HG02798 (cell line): ENCODE measurements at regions not wholly inside any gene's neighbourhood (a gene's known extent, or its start where the extent isn't known, plus 50 kb on each side); places are given as distances from the start of the nearest gene placed in this dataset.
"Not testable (repeated sequence)": the region's sequence is repeated elsewhere in the genome, so short reads cannot be mapped to it uniquely, and the experiment has no call there.

Experiments
- ATAC-seq: cut with Tn5 transposase; IDR thresholded peaks from one replicate; pipeline ENCODE4 v1.9.1; 2021; ENCODE audit warnings: mild to moderate bottlenecking; ENCODE audit not compliant: unreplicated experiment, poor library complexity

DNA sequence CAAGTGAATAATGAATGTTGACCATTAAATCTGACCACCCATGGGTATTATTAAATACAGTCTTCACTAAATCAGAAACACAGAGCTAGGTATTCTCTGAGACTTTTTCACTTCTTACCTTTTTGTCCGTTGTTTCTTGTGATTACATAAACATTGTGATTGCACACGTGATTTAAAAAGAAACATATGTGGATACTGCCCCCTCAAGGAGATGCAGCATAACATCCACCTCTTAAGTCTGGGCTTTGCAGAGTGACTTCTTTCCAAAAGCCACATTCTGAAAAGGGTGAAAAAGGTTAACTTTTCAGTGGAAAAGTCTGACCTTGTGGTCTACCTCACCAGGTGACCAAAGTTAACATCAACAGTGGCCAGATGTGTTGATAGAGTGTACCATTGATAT lies 185.5 kb upstream of the FAR2 start:
- ATAC-seq, result no peak

DNA sequence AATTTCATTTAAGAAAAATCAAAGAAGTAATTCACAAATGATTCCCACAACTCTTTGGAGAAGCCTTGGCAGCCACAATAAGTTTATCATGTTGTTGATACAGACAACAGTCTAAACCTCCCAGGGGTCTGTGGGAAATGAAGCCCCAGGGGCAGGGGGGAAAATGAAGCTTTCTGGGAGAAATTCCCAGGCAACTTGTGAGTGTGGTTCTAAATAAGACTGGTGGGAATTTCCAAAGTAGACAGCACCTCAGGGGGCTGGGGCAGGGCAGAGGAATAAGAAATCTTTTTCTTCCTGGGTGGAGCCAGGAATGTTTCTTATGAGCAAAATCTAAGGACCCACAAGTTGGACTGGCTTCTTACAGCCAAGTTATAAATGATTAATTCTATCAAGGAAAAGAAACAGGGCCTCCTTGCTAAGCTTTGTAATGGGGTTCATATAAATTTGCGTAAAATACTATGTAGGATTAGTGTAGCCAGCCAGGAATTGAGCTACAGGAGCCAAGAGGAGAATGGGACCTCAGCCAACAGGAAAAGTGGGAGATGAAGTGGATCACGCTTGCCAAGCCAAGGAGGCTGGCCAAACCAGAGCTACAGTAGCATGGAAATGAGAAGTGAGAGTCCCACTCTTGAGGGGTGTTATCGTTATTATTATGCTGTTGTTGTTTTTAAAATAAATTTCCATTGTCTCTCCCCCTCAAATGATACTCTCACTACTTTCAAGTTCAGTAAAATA lies 182.9 kb upstream of the FAR2 start:
- no peak for ATAC-seq

DNA sequence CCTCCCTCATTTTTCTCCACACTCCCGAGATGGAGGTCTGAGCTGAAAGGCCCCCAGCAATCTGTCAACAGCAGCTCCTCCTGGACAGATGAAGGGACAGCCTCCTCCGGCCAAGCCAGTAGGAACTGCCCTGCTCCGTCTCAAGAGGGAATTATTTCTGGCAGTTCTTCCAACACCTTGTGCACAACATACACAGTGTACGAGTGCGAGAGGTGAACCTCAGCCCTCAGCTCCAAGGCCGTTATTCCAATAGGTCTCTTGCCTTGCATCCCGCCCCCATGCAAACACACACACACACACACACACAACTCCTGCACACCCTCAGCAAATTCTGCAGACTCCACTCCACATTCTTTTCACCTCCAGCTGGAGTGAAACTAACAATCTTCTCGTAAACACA lies 181.7 kb upstream of the FAR2 start:
- ATAC-seq, result no peak

DNA sequence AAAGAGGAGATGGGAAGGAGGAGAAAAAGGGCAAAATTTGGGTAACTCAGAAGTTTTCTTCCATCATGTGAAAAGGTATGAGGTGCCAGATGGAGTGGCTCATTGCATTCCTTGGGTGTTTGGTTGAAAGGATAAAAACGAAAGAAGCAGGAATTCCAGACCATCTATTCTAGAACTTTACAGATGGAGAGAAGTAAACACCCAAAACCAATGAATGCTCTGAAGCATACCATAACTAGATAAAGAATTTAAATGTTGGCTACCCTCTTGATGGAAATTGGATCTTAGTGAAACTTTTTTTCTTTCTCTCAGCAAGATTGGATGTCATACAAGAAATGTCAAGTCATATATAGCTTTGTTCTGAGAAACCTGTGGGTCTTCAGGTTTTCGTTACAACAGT lies 175.6 kb upstream of the FAR2 start:
- ATAC-seq, result no peak

DNA sequence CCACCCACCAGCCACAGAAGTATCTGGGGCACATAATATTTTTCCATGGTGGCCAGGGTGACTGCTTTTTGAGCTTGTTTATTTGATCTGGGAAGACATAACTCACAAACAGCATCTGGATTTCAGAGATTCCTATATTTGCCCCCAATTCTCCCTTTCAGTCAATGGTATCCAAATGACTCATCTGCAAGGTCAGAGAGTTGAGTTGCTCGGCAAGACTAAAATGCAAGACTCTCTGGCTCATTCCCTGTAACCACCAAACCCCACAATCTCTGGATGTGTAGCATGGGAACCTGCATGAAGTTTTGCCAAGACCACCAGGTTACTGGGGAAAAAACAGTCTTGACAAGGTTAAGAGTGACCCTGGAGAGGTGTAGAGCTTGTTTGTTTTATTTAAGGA lies 174.9 kb upstream of the FAR2 start:
- ATAC-seq, result no peak

DNA sequence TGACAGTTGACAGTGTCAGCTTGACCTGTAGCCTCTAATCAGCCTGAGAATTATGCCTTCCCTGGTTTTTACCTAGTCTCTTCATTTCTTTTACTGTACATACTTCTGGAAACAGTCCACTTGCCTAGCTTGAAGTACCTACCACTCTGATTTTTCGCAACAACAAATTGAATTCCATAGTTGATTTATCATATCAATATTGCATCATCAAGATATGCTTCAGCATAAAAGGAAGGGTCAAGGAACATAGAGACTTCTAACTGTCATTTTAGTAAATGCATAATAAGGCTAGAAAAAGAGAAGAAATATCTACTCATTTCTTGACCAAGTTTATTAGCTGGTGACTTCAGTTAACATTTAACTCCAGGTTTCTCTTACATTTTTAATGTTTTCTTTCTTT lies 174.2 kb upstream of the FAR2 start:
- ATAC-seq, result no peak

DNA sequence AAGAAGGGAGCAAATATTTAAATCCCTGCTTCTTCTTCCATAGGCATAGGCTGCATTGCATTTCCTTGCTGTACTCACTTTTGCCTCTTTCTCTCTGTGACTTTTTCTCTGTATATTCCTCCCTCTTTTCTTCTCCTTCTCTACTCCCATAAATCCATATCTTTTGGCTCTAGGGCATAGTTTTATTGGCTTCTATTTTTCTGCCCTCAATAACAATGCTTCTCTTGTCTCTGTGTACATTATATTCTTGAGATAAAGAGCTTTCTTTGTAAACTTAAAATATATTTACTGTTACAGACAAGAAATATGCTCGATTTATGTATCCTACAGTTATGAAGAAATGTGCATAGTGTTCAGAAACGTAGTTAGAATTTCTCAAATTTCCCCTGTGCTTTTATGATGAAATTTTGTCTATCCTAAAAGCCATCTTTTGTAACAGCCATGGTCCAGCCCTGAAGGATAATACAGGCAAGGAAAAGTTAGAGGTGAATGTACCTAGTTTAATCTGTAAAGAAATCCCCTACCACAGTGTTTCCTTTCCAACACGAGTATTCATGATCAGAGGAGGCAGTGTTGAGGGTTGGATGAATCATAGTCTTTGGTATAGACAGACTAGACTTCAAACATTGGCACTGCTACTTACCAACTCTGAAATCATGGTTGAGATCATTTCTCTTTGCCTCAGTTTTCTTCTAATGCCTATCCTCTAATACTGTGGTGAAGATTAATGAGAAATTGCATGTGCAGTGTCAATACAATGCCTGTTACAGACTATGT lies 173.3 kb upstream of the FAR2 start:
- ATAC-seq, result no peak

DNA sequence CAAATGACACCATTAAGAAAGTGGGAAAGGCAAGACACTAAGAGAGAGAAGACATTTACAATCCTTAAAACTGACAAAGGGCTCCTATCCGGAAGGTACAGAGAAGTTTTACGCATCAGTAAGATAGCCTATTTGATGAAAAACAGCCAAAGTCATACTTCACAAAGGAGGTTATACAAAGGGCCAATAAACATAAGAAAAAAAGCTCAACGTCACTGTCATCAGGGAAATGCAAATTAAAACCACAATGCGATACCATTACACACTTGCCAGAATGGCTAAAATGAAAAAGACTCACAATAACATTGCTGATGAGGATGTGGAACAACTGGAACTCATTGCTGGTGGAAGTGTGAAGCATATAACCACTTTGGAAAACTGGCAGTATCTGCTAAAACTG lies 168.6 kb upstream of the FAR2 start:
- ATAC-seq, result no peak

DNA sequence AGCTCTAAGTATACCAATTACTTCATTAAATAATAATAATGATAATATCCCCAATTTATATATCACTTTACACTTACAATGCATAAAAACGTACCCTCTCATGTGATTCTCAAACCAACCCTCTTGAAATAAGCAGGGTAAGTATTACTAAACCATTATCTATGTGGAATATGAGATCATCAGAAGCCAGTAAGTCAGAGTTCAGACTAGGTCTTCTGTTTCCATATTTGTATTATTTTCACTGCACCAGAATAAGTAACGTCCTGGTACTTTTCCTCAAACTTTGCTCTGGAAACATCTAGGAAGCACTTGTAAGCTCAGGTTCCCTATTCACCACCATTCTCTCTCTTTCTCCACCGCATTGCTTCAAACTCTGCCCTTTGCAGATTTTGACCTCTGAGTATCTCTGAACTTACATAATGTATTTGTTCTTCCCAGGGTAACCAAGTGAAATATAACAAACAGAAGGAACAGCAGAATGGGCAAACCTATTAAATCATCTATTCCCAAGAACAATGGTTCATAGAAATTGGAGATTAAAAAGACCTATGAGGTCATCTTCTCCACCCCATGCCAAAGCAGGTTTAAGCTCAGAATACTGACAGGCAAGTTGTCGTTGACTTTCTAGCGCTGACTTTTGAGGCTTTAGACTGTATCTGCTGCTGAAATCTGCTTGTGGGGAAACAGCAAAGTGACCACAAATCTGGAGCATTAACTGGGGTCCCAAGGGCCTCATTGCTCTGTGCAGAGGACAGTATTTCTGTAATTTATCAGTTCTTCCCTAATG lies 161.3 kb upstream of the FAR2 start:
- no peak for ATAC-seq

DNA sequence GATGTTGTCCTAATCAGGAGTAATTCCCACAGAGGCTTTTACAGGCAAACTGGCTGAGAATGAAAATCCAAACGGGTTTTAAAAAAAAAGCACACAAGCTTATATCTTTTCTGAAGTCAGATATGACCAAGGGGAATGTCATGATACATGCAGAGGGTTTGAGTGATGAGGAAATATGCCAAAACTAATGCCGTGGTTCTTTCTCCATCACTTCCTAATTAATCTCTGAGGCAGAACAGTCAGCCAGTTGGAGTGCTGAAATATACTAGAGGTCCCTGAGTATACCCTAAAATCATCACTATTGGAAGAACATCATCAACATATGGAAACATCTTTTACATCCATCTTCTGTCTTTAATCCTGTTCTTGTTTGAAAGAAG lies 160.8 kb upstream of the FAR2 start:
- no peak for ATAC-seq

DNA sequence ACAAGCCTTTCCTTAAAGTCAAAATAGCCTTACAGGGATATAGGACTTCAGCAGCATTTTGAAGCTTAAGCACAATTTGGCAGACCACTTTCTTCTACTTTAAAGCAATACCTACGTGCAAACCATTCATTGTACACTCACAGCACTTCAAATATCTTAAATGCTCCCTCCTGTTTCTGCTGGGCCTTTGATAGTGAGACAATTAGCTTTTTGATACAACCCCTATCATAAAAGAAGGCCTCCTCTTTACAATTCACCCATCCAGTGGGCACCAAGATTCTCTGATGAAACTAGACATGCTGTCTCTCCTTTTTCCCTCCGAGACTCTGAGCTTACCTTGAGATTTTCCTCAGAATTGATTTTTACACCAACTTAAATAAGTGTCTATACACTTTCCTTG lies 157.5 kb upstream of the FAR2 start:
- no peak for ATAC-seq

DNA sequence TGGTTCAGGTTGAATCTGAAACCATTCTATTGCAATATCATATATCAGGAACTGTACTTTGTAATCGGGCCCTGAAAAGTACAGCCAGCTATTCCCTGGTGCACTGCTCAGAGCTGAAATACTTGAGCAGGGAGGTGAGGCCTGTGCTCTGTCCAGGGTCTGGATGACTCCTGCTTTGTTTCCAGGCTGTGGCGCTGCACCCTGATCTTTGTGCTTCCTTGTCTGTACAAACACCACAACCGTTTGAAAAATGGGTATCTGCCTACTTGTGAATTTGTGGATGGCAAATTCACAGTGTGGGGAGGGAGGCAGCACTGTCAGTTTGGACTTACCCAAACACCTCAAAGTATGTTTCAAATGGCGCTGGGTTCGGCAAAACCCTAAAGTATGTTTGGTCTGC lies 155.4 kb upstream of the FAR2 start:
- ATAC-seq, result no peak

DNA sequence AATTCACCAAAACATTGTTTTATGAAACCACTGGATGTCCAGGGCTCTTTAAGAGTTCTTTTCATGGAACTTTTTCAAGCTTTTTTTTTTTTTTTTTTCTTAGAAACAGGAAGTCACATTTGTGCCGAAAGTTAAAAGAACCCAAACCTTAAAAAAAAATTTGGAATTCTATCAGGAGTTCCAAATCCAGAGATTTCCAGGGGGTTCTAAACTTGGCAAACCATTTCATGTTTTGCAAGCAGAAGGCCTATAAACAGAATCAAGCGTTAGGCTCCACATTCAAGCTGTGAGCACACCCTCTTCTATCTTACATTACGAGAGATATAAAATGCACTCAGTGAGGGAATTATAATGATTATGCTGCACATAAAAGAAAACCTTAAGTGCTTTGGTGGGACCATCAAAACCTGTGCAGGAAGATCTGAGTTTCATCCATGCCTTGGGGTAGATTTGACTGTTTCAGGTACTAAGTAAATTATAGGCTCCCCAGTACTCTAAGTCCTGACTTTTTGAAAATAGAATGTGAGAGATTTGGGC lies 154.8 kb upstream of the FAR2 start:
- ATAC-seq, result no peak

DNA sequence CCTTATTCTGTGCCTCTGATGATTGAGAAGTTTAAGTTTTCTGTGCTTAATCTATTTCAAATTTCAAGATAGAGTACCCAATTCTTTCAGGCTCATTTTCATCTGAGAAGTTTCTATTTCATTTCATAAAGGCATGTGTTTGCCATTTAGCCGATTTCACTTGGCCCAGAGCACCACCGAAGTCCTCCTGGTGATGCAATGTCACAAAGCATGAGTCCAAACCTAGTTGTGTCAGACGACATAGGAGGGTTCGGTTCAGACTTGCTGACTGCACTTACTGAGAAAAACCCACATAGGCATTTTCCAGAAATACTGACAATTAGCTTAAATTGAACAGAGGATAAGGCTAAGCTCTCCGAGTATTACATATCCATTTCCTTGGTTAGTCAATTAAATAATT lies 152.4 kb upstream of the FAR2 start:
- no peak for ATAC-seq

DNA sequence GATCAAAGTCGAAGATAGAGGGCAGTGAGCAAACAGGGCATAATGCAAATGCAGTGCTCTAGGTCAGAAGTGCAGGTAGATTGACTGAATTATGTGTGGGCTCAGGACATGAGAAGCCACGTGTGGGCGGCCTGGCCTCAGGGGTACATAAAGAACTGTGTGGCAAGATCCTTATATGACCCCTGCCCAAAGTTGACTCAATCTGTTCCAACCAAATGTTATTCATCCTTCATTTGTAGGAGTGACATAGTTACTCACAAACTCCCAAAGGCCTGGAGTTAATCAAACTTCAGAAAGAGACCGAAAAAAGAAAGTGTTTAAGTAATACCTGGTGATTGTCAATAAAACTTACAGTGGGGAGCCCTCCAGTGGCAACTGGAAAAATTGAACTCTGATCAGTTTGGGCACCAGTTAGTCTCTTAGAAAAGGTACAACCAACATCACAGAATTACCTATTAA lies 150.4 kb upstream of the FAR2 start:
- ATAC-seq, result no peak

DNA sequence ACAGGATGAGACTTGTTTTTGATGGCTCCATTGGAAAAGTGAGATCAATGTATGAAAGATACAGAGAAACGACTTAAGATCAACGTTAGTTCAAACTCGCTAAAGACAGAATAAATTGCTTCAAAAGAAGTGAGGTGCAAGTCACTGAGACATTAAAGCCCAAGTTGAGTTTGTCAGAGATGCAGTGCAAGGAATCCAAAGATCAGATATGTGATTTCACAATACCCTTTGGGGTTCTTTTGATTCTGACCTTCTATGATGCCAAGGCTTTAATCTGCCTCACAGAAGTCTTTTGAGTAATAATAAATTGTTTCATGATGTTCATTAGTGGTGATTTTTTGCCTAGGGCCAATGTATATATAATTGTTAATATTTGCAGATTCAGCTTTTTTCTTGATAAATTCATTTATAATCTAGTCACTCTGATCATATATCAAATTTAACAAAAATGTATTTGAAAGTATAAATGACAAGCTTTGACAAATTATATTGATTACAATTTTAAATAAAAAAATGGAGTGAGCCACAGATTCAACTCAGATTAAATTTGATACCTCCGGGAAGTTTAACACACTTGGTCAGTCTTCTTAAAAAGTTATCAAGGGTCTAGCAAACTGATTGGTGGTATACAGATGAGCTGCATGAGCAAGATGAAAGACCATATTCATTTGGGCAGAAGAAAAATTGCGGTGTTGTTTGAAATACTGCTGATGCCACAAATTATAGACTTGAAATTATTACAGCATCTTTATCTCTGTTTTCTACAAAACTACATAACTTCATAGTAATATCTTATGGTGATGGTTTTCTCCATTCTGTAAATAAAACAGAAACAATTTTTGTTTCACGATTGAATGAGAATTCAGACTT lies 144.8 kb upstream of the FAR2 start:
- no peak for ATAC-seq

DNA sequence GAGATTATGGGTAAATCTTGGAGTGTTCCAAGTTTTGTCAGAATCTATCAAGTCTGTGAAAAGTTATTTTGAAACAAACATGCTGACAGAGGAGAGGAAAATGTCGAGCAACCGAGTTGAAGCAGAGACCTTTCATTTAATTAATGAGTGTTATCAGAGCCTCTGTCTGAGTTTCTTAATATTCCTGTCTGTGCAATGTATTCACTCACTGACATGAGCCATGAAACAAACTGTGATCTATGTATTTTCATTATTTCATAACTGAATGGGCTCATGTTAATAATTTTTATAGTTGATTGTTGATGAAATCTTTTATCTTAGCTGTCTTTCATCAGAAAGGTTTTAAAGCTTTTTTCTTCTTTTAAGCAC lies 144.2 kb upstream of the FAR2 start:
- no peak for ATAC-seq

DNA sequence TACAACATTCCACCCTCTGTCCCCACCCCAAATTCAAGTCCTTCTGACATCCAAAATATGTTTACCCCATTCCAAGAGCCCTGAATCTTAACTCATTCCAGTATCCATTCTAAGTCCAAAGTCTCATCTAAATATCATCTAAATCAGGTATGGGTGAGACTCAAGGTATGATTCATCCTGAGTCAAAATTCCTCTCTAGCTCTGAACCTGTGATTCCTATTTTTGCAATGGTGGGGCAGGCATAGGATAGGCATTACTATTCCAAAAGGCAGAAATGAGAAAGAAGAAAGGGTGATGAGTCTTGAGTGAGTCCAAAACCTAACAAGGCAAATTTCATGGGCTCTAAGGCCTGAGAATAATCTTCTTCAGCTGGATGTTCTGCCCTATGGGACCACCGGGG lies 140.3 kb upstream of the FAR2 start:
- ATAC-seq, result no peak

DNA sequence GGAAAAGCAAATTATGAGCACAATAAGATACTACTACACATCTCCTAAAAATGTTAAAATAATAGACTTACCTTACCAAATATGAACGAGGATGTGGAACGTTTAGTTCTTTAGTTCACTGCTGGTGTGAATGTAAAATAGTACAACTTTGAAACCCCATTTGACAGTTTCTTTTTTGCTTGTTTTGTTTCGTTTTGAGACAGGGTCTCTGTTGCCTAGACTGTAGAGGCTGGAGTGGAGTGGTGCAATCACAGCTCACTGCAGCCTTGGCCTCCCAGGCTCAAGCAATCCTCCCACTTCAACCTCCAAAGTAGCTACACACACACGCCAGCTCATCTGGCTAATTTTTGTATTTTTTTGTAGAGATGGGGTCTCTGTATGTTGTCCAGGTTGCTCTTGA lies 136.4 kb upstream of the FAR2 start:
- ATAC-seq, result no peak

DNA sequence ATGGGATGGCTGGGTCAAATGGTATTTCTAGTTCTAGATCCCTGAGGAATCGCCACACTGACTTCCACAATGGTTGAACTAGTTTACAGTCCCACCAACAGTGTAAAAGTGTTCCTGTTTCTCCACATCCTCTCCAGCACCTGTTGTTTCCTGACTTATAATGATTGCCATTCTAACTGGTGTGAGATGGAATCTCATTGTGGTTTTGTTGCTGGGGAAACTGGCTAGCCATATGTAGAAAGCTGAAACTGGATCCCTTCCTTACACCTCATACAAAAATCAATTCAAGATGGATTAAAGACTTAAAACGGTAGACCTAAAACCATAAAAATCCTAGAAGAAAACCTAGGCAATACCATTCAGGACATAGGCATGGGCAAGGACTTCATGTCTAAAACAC lies 131.5 kb upstream of the FAR2 start:
- ATAC-seq, result not testable (repeated sequence)
